ENCODE measurements at regions not wholly inside any gene's neighbourhood (a gene's known extent, or its start where the extent isn't known, plus 50 kb on each side); places are given as distances from the start of the nearest gene placed in this dataset.

- TF ChIP-seq, protein P1, sequence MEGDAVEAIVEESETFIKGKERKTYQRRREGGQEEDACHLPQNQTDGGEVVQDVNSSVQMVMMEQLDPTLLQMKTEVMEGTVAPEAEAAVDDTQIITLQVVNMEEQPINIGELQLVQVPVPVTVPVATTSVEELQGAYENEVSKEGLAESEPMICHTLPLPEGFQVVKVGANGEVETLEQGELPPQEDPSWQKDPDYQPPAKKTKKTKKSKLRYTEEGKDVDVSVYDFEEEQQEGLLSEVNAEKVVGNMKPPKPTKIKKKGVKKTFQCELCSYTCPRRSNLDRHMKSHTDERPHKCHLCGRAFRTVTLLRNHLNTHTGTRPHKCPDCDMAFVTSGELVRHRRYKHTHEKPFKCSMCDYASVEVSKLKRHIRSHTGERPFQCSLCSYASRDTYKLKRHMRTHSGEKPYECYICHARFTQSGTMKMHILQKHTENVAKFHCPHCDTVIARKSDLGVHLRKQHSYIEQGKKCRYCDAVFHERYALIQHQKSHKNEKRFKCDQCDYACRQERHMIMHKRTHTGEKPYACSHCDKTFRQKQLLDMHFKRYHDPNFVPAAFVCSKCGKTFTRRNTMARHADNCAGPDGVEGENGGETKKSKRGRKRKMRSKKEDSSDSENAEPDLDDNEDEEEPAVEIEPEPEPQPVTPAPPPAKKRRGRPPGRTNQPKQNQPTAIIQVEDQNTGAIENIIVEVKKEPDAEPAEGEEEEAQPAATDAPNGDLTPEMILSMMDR (conservative IDR thresholded peaks at IDR 0.05 in 1 of 2, IDR thresholded peaks at IDR 0.05 in 1 of 2; ENCODE audit: low read depth in 1 of 2, low read length in 2 of 2) = no peak
- no peak for TF ChIP-seq EZH2 (IDR thresholded peaks at IDR 0.05; ENCODE audit: low read length, missing control alignments)
Measured at GRCh38 chr3:132973441-132973840, 64.8 kb upstream of the TMEM108 start.

All from fibroblast of lung (primary cell).